Astrocyte of the spinal cord (primary cell): ENCODE measurements at regions not wholly inside any gene's neighbourhood (a gene's known extent, or its start where the extent isn't known, plus 50 kb on each side); places are given as distances from the start of the nearest gene placed in this dataset.

ENCODE experiments used
- DNase-seq: peaks from one replicate; pipeline ENCODE4 v3.0.0; 2011; ENCODE audit warnings: low read depth, low spot score
- H3K4me3 ChIP-seq: 2 replicates; pipeline ENCODE4 v1.5.1; 2011; ENCODE audit warnings: low read depth, mild to moderate bottlenecking, low read length, moderate library complexity
- CTCF ChIP-seq: IDR thresholded peaks from 2 replicates; pipeline ENCODE4 v1.5.1; 2012; ENCODE audit warnings: low read depth, mild to moderate bottlenecking, low read length, inconsistent platforms
- in situ Hi-C: cut with HindIII; loops from 2 replicates; pipeline ENCODE4 v1.10.0; 2017; ENCODE audit warnings: low sequenced_read_pairs

- TF ChIP-seq CTCF: no peak
- in situ Hi-C loops: no loop called here
Observed at GRCh38 chr5:162512935-162513565, 445.5 kb downstream of the GABRG2 start.

GRCh38 chr5:162514116-162514515 is 446.5 kb downstream of the GABRG2 start:
- no peak overlapping the region for H3K4me3 ChIP-seq
- in situ Hi-C loops: no loop called here
- DNase-seq: no peak
- no peak for TF ChIP-seq CTCF

More at GRCh38 chr5:162512935-162513565, 445.5 kb downstream of the GABRG2 start:
- no peak overlapping the region for H3K4me3 ChIP-seq
- no peak for DNase-seq

- no peak overlapping the region for H3K4me3 ChIP-seq
- TF ChIP-seq CTCF: no peak
- in situ Hi-C loops: no loop called here
- DNase-seq: no peak
Observed at GRCh38 chr5:162520878-162521277, 453.3 kb downstream of the GABRG2 start.

GRCh38 chr5:162529209-162529608 is 461.6 kb downstream of the GABRG2 start:
- in situ Hi-C loops: no loop called here
- no peak overlapping the region for H3K4me3 ChIP-seq
- TF ChIP-seq CTCF: no peak
- no peak for DNase-seq

GRCh38 chr5:162529886-162530285 is 462.3 kb downstream of the GABRG2 start:
- in situ Hi-C loops: no loop called here
- DNase-seq: no peak
- H3K4me3 ChIP-seq: no peak overlapping the region
- TF ChIP-seq CTCF: no peak

- no peak for TF ChIP-seq CTCF
- H3K4me3 ChIP-seq: no peak overlapping the region
- in situ Hi-C loops: no loop called here
- no peak for DNase-seq
Observed at GRCh38 chr5:162543437-162543836, 475.9 kb downstream of the GABRG2 start.
